NCI-H187 treated with DMSO at 0.1 percent for 48 hours (cell line): ENCODE measurements at regions not wholly inside any gene's neighbourhood (a gene's known extent, or its start where the extent isn't known, plus 50 kb on each side); places are given as distances from the start of the nearest gene placed in this dataset.
"Not testable (repeated sequence)": the region's sequence is repeated elsewhere in the genome, so short reads cannot be mapped to it uniquely, and the experiment has no call there.

Source experiments
- DNase-seq: peaks from one replicate; lab custom pipeline; 2025; lab: John Stamatoyannopoulos, UW

DNA sequence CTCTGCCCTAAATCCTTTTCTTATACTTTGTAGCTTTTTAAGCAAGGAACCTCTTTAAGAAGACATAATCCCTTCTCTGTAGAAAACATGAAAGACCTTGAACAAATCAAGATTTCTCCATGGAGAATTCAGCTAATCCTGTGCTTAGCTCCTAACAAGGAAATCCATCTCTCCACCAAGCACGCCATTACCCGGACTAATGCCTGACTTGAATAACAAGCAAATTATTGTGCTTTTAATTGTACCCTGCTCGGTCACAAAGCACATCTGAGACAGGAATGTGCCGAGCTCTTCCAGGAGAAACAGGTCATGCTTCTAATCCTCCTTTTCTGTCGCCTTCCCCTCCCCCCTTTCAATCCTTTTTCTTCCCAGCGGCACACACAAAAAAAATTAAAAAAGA, 141.3 kb downstream of the PSAT1 start:
- DNase-seq = no peak

DNA sequence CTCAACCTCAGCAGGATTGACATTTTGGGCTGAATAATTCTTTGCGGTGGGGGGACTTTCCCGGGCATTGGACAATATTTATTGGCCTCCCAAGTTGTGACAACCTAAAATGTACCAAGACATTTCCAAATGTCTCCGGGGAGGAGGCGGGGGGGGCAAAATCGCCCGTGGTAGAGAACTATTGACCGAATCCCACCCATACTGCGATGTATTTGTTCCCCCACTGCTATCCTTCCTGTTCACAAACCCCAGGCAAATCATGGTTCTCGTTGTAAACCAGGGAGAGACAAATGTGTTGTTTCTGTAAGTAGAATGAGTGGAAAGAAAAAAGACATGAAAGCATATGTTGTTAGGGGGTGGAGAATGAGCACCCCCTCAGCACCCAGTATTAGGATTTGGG, 141.9 kb downstream of the PSAT1 start:
- DNase-seq = no peak

DNA sequence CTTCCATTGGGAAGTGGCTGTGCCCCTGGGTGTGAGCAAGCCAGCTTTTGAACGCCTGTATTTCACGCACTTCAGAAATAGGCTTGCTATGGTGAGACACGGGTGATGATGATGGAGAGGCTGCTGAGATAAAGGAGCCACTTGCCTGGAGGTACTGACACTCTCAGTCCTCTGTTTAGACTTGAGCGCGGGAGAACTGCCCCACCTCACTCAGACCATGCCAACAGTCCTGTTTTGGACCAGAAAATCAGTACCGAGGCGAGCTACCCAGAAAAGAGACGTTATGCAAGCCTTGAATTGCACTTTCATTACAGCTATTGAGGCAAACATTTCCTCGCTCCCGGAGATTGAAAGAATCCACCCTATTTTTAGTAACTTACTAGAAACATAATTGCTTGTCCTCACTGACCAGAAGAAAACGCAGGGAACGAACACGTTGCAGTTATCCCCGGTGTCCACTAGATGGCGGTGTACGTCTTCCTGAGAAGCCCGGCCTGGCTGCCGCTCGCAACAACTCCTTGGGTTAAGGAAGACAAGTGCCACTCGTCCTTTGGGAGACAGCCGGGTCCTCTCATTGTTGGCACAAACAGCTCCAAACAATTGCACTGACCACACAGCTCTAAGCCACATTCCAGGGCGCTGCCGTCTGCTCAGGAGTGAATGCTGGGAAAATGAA, 142.4 kb downstream of the PSAT1 start:
- peak; percentile 15 for DNase-seq

DNA sequence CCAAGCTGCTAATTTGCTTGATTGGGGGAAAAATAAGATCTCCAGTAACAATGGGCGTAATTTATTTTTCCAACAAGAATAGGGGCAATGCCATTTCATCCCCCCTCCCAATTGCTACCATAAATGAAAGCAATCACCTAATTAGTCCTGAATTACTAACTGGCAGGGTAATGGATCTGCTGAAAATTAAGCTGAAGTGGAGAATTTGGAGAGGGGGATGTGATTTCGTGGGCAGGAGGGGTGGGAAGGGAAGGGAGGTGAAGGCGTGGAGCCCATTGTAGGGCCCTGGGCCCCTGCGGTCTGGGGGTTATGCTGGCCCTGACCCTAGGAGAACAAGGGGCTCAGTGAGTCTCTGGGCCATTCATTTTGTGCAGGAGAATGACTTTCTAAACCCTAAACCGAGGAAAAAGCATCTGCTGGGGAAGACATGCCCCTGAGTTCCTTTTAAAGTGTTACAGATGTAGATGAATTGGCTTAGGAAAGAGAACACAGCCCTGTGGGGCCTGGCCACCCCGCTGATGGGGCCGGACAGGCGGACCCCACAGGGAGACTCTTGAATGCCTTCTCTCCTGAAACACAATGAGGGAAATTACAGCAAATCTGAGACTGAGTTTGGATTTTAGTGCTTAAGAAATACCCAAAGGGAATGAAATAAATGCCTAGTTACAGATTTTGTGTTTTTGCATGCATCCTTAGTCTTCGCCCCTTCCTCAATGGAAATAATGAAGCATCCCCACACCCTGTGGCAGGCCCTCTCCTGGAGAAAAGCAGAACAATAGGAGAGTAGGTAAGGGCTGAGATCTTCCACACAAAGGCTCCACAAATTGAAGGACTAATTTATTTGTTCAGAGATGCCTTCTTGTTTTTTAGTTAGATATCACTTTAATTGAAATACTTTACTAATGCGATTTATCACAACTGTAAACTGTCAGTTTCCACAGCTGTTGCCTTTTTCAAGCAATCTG, 143.2 kb downstream of the PSAT1 start:
- DNase-seq = no peak

DNA sequence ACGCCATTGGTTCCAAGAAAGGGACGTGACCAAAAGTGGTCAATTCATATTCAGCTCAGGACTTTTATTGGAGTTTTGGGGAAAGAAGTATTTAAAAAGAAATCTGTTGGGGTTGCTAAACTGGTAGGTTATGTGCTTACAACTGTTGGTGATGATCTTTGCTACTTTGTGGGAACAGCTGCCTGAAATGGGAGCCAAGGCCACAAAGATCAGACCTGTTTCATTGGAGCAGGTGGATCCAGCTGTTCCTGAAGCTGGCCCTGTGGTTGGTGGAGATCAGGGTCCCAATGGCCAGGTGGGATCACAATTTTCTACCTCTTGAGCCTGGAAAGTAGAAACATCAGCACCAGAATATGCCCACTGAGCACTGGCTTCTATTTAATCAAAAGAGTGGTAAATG, 144.5 kb downstream of the PSAT1 start:
- no peak for DNase-seq

DNA sequence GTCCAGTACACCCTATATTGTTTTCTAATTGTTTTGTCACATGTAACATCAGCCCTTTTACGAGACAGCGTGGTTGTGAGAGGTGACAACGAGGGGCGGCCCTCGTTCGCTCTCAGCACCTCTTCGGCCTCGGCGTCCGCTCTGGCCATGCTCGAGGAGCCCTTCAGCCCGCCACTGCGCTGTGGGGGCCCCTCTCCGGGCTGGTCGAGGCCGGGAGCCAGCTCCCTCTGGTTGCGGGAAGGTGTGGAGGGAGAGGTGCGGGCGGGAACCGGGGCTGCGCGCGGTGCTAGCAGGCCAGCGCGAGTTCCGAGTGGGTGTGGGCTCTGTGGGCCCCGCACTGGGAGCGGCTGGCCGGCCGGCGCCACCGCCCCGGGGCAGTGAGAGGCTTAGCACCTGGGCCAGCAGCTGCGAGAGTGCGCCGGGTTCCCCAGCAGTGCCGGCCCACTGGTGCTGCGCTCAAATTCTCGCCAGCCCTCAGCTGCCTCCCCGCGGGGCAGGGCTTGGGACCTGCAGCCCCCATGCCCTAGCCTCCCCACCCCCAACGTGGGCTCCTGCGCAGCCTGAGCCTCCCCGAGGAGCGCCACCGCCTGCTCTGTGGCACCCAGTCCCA, 145.0 kb downstream of the PSAT1 start:
- DNase-seq = no peak

DNA sequence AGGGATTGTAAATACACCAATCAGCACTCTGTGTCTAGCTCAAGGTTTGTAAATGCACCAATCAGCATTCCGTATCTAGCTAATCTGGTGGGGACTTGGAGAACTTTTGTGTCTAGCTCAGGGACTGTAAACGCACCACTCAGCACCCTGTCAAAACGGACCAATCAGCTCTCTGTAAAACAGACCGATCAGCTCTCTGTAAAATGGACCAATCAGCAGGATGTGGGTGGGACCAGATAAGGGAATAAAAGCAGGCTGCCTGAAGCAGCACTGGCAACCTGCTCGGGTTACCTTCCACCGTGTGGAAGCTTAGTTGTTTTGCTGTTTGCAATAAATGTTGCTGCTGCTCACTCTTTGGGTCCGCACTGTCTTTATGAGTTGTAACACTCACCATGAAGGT, 145.7 kb downstream of the PSAT1 start:
- not testable (repeated sequence) for DNase-seq

DNA sequence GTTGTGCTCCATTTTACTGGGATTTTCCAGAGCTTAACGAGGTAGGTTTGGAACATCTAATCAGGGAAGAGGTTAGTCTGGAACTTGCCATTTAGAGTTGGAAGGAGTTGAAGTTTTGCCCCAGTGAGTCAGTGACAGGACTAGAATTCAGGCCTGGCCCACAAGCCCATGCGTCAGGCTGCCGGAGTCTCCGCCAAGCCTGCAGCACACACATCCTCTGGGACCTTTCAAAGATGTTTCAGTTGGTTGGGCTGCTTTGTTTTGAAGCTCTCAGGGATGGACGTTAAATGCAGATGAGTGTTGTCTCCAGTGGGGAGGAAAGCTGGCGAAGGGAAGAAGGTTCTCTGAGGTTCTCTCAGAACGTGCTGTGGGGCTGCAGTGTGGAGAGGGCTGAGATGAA, 147.0 kb downstream of the PSAT1 start:
- no peak for DNase-seq

DNA sequence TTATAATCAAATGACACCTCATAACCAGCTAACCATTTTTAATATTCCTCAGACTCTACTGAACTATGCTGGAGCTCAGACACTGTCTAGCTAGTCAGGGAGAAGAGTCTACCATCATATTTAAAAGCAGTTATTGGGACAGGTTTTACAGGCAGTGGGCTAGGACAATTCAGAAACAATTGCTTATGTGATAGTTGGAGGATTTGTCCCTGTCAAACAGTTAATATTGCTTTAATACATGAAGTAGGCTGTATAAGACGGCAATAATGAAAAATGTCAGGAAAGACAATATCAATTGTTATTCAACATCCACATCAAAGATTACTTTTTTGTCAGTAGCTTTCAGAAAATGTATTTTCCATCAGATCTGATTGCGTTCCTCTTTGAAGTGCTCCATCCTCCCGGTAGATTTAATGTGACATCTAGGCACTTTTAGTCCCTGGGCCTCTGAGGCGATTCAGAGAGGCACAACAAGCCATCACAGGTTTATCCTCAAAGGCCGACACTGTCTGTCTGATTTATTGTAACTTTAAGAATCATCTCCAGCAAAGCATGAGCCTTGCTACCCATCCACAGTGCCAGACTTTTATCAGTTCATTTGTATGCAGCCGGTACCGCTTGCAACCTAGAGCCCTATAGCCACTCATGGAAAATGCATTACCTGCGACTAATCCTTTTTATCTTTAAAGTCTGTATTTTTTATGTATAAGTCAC, 152.2 kb downstream of the PSAT1 start:
- no peak for DNase-seq

DNA sequence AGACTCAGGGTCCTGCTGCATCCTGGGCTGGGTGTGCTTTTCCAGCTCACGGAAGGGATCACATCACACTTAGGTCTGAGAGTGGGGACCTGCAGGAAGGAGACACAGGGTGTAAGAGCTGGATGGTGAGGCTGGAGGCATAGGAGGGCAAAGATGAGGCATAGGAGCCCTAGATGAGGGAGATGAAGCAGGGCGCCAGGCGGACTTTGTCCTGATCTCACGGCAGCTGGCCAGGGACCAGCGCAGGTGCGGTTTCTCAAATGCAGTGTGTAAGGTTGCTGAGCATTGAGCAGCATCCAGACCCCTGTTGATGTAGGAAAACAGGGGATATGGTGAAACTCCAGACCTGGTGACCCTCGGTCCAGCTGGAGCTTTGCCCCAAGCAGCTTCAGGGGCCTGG, 156.5 kb downstream of the PSAT1 start:
- no peak for DNase-seq

DNA sequence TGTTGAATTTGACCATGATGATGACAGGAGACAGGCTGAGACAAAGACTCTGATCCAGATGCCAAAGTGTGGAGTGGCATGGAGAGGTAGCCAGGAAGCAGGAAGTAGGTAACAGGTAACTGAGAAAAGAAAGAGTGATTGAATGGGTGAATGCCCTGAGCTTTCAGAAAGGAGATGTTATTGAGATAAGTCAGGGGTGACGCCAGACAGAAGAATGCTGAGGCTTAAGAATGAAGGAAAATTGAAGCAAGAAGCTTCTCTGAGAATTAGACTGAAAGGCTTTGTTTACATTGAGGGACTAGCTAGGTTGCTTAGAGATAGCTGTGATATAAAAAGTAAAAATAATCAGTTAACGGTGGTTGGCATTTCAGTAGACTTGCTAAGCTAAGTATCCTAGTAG, 165.7 kb downstream of the PSAT1 start:
- DNase-seq = no peak

DNA sequence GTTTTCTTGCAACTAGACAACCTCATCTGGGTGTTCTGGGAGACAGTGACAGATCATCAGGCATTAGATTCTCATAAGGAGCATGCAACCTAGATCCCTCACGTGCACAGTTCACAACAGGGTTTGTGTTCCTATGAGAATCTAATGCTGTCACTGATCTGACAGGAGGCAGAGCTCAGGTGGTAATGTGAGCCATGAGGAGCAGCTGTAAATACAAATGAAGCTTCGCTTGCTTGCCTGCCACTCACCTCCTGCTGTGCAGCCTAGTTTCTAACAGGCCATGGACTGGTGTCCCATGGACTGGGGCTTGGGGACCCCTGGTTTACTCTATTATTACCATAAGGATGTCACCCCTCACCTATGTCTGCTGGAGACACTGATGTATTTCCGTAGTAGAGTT, 166.8 kb downstream of the PSAT1 start:
- DNase-seq = no peak

DNA sequence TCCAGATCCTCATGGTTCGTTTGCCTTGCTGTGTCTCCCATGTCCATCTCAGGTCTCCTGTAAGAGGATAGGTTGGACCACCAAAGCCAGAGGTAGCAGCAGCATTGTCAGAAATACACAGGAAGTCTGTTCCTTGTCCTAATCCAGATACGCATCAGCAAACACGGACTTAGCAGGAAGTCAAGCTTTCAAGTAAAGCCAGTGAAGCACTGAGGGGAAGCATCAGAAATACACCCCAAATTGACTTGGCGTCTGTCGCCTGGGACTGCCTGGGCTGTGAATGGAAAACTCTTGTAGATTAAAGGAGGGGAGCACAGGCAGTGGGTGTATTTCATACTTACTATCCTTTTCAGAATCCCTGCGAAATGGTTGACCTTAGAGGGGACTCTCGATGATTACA, 171.3 kb downstream of the PSAT1 start:
- no peak for DNase-seq

DNA sequence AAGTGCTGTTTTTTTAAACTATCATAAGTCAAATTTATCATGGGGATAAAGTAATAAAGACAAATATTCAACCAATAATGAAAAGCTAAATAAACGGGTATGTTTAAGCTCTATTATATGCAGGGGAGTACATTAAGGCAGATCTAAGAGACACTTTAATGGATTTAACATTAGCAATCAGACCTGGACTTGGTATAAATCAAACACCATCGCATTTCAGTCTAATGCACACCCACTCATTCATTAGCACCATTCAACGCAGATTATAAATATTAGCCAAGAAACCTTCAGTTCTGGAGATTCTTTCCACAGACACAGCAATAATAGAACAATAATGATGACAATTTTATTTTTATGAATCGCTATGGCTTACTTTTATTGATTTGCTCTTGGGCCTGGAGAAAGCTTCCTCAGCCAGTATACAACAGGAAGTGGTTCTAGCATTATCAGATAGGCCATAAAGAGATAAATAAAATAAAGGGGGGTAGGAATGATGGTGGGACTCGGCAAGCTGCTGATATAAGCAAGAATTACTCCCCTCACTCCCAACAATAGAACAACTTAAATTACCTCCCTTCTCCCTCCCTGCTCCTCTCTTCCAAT, 172.2 kb downstream of the PSAT1 start:
- DNase-seq = no peak

DNA sequence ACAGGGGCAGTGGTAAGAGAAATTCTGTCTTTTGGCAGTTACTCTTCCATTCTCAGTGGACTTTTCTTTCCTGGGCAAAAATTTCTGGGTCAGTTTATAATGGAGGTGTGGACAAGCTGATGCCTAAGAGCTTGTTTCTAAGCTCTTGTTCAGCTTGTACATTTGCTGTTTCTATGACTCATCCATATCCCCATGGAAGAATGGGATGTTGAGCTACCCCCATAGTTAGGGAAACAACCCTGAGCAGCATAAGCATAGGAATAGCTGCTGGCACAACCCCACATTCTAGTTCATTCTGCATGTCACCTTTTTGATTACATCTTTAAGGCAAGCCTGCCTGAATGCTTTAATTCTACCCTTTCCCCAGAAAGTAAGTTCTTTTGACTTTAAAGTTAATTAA, 173.3 kb downstream of the PSAT1 start:
- no peak for DNase-seq

DNA sequence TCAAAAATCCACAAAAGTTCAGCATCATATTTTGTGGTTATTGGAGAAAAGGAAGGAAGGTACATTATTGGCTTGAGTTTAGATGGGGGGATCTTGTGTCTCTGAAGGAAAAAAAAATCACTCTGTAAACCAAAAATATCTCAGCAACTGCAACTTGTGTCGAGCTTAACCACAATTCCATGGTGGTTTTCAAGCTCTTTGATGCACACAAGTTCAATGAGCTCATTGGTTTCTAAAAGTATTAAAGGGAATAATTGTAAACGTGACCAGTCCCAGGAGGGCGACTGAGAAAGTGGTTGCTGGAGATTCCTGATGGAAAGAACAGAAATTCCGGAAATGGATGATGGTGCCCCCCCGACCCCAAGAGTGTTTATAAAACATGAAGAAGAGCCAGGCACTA, 173.8 kb downstream of the PSAT1 start:
- DNase-seq = no peak

DNA sequence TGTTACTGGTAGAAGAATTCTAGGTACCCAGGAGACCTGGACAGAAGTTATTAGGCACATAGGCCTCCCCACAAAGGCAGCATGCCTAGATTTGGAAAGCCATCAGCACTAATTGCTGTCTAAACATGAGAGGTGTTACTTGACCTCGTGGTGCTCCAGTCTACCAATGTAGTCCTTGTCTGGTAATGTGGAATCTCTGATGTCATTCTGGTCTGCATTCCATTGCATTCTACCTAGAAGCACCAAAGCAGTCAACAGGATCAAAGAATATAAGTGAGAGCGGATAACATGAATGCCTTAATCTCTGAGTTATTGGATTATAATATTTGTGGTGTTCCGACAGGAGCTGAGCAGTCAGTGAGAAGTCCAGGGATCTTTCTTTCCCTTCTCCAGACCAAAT, 175.2 kb downstream of the PSAT1 start:
- no peak for DNase-seq

DNA sequence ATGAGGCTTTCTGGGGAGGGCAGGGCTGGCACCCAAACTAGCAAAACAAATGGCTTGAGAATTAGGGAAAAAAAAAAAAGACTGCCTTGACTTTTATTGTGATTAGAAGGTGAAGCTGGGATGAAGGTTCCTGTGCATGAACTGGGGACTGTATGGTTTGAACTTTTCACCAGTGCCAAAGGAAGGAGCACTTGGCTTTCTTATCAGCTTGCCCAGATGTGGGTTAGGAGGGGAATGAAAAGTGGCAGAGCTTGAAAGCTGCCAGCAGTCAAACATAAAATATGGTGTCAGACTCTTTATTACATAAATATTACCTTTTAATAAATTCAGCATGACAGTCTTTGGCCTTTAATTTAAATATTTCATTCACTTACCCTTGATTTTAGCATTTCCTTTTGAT, 182.5 kb downstream of the PSAT1 start:
- DNase-seq = no peak

DNA sequence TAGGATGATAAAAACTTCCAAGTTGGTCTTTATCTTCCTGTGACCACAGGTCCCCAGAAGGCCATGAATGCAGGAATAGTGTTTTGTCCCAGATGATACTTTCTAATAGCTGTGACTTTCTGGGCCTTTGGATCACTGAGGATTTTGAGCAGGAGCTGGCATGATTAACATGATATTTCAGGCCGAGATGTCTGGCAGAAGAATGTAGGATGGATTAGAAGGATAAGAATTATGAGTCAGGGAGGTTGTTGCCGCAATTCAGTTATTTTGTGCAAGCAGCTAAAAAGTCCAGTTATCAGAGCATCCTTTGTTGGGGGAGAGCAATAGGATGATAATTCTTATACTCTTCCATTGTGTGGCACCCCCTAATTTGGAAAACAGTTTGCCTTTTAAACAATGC, 189.7 kb downstream of the PSAT1 start:
- DNase-seq = no peak

DNA sequence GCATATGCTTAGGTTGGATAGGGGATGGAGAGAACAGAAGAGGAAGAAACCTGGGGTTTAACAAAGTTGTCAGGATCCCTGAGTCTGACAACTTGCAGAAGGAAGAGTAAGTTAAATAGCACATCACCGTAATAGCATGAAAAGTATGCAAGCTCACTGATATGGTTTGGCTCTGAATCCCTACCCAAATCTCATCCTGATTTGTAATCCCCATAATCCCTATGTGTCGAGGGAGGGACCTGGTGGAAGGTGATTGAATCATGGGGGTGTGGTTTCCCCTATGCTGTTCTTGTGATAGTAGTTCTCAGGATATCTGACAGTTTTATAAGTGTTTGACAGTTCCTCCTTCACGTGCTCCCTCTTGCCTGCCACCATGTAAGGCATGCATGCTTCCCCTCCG, 193.3 kb downstream of the PSAT1 start:
- no peak for DNase-seq

DNA sequence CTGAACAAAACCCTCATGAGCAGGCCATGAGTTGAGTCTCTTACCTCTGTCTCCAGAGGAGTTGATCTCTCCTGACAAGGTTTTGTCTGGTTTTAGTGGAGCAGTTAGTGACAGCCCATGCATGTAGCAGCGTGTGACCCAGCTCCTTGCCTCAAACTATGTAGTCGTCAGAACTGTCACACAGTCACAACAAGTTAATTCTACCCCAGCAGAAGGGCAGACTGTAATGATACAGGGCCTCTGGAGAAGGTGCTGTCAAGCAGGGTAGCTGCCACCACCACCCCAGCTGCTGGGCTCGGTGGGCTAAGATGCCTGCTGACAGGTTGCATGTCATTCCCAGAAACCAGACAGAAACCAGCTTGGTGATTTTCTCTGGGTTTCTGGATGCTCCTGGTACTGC, 194.5 kb downstream of the PSAT1 start:
- no peak for DNase-seq

DNA sequence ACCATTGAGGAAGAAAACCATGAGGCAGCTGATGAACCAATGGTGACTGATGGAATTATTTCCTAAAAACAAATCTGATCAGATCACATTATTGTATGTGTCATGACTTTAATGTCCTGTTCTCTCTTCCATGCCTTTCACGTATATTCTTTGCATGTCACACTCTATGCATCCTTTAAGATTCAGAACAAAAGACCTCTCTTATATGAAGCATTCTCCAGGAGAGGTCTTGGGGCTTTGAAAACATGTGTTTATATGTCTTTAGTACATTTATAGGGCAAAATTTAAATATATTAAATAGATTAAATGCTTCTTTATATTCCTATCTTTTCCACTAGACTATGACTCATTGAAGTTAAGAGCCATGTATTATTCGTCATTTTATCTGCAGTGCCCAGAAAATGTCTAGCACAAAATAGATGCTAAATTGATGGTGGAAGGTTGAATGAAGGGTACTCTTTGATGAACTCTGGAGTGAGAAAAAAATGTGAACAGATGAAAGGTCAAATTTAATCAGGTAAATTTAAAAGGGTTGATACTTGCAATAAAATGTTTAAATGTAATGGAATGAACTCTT, 196.3 kb downstream of the PSAT1 start:
- no peak for DNase-seq
